HepG2 (cell line): ENCODE measurements at regions not wholly inside any gene's neighbourhood (a gene's known extent, or its start where the extent isn't known, plus 50 kb on each side); places are given as distances from the start of the nearest gene placed in this dataset.

Experiments used
- ATAC-seq: fragments of 200-7000 bp; cut with Tn5 transposase; 3 replicates; pipeline ENCODE4 v1.9.1; 2020; ENCODE audit warnings: mild to moderate bottlenecking, moderate library complexity
- BruUV-seq: library from RNA; stranded (reverse); fragments of 400-500 nt; replicated peaks from 2 replicates; lab custom pipeline; 2021; lab: Mats Ljungman, UMichigan
- CTCF ChIA-PET: fragments of 300-600 bp; formaldehyde crosslinking; extraction: SDS; loops from one replicate; lab custom pipeline; 2021; ENCODE audit warnings: low total read pairs, inconsistent platforms, low intra/inter-chr PET ratio; lab: Yijun Ruan, JAX
- POLR2A ChIA-PET: fragments of 350-600 bp; sonication (Branson Sonifier 250); formaldehyde crosslinking; loops from one replicate; lab custom pipeline; 2020; ENCODE audit warnings: antibody characterized with exemption, inconsistent platforms; lab: Yijun Ruan, JAX
- DNase-seq: peaks from one replicate; pipeline ENCODE4 v3.0.0-alpha.2; 2015; ENCODE audit warnings: low spot score
- FAIRE-seq: peaks from 3 replicates; lab custom pipeline; 2011; peaks lifted over from hg19 to GRCh38; lab: Jason Lieb, UNC
- H2AFZ ChIP-seq: one replicate; pipeline ENCODE4 v1.6.1; 2011; ENCODE audit warnings: low read length, inconsistent platforms
- H3K27ac ChIP-seq: fragments of 300-600 bp; 3 replicates; pipeline ENCODE4 v1.8.0; 2011; ENCODE audit warnings: mixed run types, mild to moderate bottlenecking, mixed read lengths, low read length, inconsistent platforms; ENCODE audit not compliant: insufficient read depth; ENCODE audit errors: extremely low read length
- H3K27me3 ChIP-seq, 2 experiments: fragments of 200-600 bp in 1 of 2; 2 replicates in 1 of 2; 3 replicates in 1 of 2; pipeline versions ENCODE4 v1.6.0 to v1.8.0; 2011; ENCODE audit warnings: low read length in 2 of 2, mild to moderate bottlenecking in 2 of 2, moderate library complexity in 2 of 2, inconsistent platforms in 1 of 2; ENCODE audit not compliant: insufficient read depth in 2 of 2, control insufficient read depth in 1 of 2
- H3K36me3 ChIP-seq, 2 experiments: fragments of 200-600 bp in 1 of 2; replicated peaks in 1 of 2; 2 replicates in 1 of 2; 3 replicates in 1 of 2; pipeline versions ENCODE4 v1.5.1 to v1.8.0; 2011; ENCODE audit warnings: low read length in 2 of 2, inconsistent platforms in 1 of 2; ENCODE audit not compliant: insufficient read depth in 2 of 2, control insufficient read depth in 1 of 2
- H3K4me1 ChIP-seq: 2 replicates; pipeline ENCODE4 v1.5.1; 2012; ENCODE audit warnings: low read length, inconsistent platforms; ENCODE audit not compliant: insufficient read depth
- H3K4me2 ChIP-seq: 2 replicates; pipeline ENCODE4 v1.6.0; 2011; ENCODE audit warnings: low read depth, low read length, inconsistent platforms
- H3K4me3 ChIP-seq, 3 experiments: fragments of 200-600 bp in 1 of 3; sonication (generic), shearing (Covaris generic) in 1 of 3; replicated peaks in 1 of 3; 2 replicates each; pipeline ENCODE4 v1.5.1; 2011 to 2016; ENCODE audit warnings: low read length in 3 of 3, inconsistent platforms in 2 of 3, low read depth in 2 of 3, mild to moderate bottlenecking in 2 of 3, control low read depth in 1 of 3, mixed read lengths in 1 of 3; ENCODE audit not compliant: insufficient read depth in 1 of 3
- H3K79me2 ChIP-seq: one replicate; pipeline ENCODE4 v1.6.1; 2011; ENCODE audit warnings: low read length, inconsistent platforms; ENCODE audit not compliant: insufficient read depth
- H3K9ac ChIP-seq: 2 replicates; pipeline ENCODE4 v1.6.0; 2011; ENCODE audit warnings: mild to moderate bottlenecking, low read depth, low read length, inconsistent platforms; ENCODE audit not compliant: insufficient read depth
- H3K9me3 ChIP-seq: 2 replicates; pipeline ENCODE4 v1.5.1; 2012; ENCODE audit warnings: mild to moderate bottlenecking, low read length
- H4K20me1 ChIP-seq: 2 replicates; pipeline ENCODE4 v1.6.0; 2011; ENCODE audit warnings: inconsistent platforms, mild to moderate bottlenecking, low read length, moderate library complexity; ENCODE audit not compliant: insufficient read depth
- ARID2 ChIP-seq: sonication (generic); formaldehyde crosslinking; IDR thresholded peaks from 2 replicates; pipeline ENCODE4 v1.8.1; 2022; ENCODE audit warnings: mild to moderate bottlenecking, missing genetic modification reagents, borderline replicate concordance
- DMAP1 ChIP-seq: IDR thresholded peaks from 2 replicates; pipeline ENCODE4 v1.6.1; 2016
- ERF ChIP-seq: IDR thresholded peaks from 2 replicates; pipeline ENCODE4 v1.6.1; 2018; ENCODE audit warnings: missing biosample characterization, missing genetic modification reagents
- HCFC1 ChIP-seq: fragments of 150-350 bp; IDR thresholded peaks from 2 replicates; pipeline ENCODE4 v1.6.1; 2014; ENCODE audit warnings: low read depth, low read length
- SMC3 ChIP-seq: IDR thresholded peaks from 2 replicates; pipeline ENCODE4 v1.6.1; 2011; ENCODE audit warnings: low read length, improper control_type of control experiment
- ZNF263 ChIP-seq: sonication (generic); formaldehyde crosslinking; IDR thresholded peaks from 2 replicates; pipeline ENCODE4 v1.4.0; 2020; ENCODE audit warnings: missing genetic modification reagents
- ZNF737 ChIP-seq: sonication (generic); formaldehyde crosslinking; IDR thresholded peaks from 2 replicates; pipeline ENCODE4 v1.5.0; 2020; ENCODE audit warnings: missing genetic modification reagents, mild to moderate bottlenecking, borderline replicate concordance
- WGBS: methylation state at CpG from one replicate; pipeline ENCODE4 v1.1.6; 2017; ENCODE audit warnings: low lambda C conversion rate; 5-methylcytosine and 5-hydroxymethylcytosine counted together
- in situ Hi-C: cut with HindIII; loops from 2 replicates; pipeline ENCODE4 v1.10.0; 2017; ENCODE audit warnings: low pct_unique_long_range_greater_than_20kb; ENCODE audit not compliant: extremely low pct_ligation_motif_present
- intact Hi-C: fragments of 100-400 bp; cut with micrococcal nuclease; formaldehyde crosslinking; loops from one replicate; pipeline ENCODE4 v1.10.0; 2022; ENCODE audit not compliant: unreplicated experiment
- TF ChIP-seq, protein P1 (sequence below): IDR thresholded peaks from 2 replicates; pipeline ENCODE4 v1.6.1; 2016; ENCODE audit warnings: missing compliant biosample characterization, missing genetic modification reagents, borderline replicate concordance
- TF ChIP-seq, protein P2 (sequence below): sonication (generic); formaldehyde crosslinking; IDR thresholded peaks from 2 replicates; pipeline ENCODE4 v1.4.0; 2020; ENCODE audit warnings: mild to moderate bottlenecking, low read depth, missing genetic modification reagents

DNA sequence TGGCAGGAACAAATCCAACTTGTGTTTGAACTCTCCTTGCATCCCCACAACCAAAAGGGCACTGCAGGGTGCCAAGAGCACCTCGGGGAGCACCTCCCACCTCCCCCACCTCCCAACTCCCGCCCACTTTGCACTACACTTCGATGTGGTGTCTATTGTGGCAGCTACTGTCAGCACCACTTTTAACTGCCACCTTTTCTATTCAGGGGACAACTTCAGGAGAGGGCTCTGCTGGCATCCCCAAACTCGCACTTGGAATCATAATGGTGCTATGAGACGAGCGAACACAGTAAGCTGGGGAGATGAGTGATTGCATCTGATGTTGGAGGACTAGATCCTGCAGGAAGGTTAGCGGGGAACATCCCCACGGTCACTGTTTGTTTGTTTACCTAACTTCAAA, 238.2 kb upstream of the PROX1 start:
- no peaks in the 10 kb centered on the region for H3K27me3 ChIP-seq
- no peak overlapping the region for H2AFZ ChIP-seq
- 81% methylated on average over 8 of the region's 8 CpGs for WGBS
- H3K4me3 ChIP-seq = no peak overlapping the region
- TF ChIP-seq HCFC1 (no peak), ERF (CRISPR knock-in tag) (no peak), DMAP1 (CRISPR knock-in tag) (no peak), ZNF263 (CRISPR knock-in tag) (0 out of 2 replicates have a peak, but pooled peaks have one; percentile 22), ZNF737 (no peak), SMC3 (no peak)
- TF ChIP-seq, protein P1, sequence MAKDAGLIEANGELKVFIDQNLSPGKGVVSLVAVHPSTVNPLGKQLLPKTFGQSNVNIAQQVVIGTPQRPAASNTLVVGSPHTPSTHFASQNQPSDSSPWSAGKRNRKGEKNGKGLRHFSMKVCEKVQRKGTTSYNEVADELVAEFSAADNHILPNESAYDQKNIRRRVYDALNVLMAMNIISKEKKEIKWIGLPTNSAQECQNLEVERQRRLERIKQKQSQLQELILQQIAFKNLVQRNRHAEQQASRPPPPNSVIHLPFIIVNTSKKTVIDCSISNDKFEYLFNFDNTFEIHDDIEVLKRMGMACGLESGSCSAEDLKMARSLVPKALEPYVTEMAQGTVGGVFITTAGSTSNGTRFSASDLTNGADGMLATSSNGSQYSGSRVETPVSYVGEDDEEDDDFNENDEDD = no peak
- no peaks in the 10 kb centered on the region for H3K79me2 ChIP-seq
- intact Hi-C loops = no loop called here
- H4K20me1 ChIP-seq = no peaks in the 10 kb centered on the region
- ATAC-seq (no peak), FAIRE-seq (no peak), DNase-seq (no peak)
- BruUV-seq = no TSS peak
- peaks cover 37% of the 10 kb centered on the region for H3K4me1 ChIP-seq
- no peak overlapping the region for H3K27ac ChIP-seq
- H3K9ac ChIP-seq = no peak overlapping the region
- ChIA-PET CTCF (no interaction called here), POLR2A (no interaction called here)
- no peaks in the 10 kb centered on the region for H3K36me3 ChIP-seq
- in situ Hi-C loops = no loop called here
- no peak overlapping the region for H3K4me2 ChIP-seq
- no peaks in the 10 kb centered on the region for H3K9me3 ChIP-seq

DNA sequence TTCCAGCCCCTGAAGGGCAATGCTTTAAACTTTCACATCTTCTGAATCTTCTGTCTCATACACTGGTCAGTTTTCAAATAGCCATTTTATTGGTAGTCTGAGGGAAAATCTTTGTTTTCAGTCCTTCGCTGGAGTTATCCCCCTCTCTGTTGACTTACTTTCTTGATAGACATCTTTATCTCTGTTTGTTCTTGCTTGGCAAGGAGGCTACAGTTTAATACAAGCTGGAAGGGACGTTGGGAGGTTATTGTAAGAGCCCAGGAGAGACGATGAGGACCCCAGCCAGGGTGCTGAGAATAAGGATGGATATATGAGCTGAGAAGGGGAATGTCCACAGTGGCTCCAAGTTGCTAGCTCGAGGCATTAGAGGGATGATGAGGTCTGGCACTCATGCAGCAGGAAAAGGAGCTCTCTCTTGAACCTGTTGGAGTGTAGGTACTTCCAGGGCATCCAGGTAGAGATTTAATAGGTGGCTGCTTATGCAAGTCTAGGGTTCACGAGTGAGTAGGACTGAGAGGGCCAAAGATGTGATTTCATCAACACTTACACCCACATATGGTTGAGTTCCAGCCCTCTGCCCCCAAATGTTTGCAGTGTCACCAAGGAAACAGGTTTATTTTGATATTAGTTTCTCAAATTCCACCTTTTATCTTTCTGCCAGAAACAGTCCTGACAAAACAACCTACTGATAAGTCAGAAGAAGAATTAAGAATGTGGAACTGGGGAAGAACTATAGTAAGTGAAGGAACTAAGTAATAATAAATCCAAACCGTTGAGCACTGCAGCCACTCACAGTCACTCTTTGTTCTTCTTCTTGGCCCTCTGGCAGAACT, 237.3 kb upstream of the PROX1 start:
- CTCF ChIA-PET = no interaction called here
- Histone ChIP-seq H3K27me3 (no peaks in the 10 kb centered on the region), H3K4me2 (no peak overlapping the region), H3K27ac (no peak overlapping the region), H3K9ac (no peak overlapping the region), H2AFZ (no peak overlapping the region), H3K36me3 (no peaks in the 10 kb centered on the region), H3K4me3 (no peak overlapping the region), H3K9me3 (no peaks in the 10 kb centered on the region), H4K20me1 (no peaks in the 10 kb centered on the region), H3K79me2 (no peaks in the 10 kb centered on the region), H3K4me1 (peaks cover 28% of the 10 kb centered on the region)
- intact Hi-C loops (no loop called here), in situ Hi-C loops (no loop called here)
- DNase-seq = peak; percentile 40
- no TSS peak for BruUV-seq
- WGBS = 18% methylated on average over 6 of the region's 6 CpGs
- TF ChIP-seq ARID2 (CRISPR knock-in tag) = 0 out of 2 replicates have a peak, but pooled peaks have one; percentile 17
- TF ChIP-seq, protein P2, sequence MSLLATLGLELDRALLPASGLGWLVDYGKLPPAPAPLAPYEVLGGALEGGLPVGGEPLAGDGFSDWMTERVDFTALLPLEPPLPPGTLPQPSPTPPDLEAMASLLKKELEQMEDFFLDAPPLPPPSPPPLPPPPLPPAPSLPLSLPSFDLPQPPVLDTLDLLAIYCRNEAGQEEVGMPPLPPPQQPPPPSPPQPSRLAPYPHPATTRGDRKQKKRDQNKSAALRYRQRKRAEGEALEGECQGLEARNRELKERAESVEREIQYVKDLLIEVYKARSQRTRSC (CRISPR knock-in tag) = no peak
- ATAC-seq = no peak; the same call in 2 of the 3 replicates
- POLR2A ChIA-PET = no interaction called here
- no peak for FAIRE-seq
